ENCODE measurements at regions not wholly inside any gene's neighbourhood (a gene's known extent, or its start where the extent isn't known, plus 50 kb on each side); places are given as distances from the start of the nearest gene placed in this dataset.

DNA sequence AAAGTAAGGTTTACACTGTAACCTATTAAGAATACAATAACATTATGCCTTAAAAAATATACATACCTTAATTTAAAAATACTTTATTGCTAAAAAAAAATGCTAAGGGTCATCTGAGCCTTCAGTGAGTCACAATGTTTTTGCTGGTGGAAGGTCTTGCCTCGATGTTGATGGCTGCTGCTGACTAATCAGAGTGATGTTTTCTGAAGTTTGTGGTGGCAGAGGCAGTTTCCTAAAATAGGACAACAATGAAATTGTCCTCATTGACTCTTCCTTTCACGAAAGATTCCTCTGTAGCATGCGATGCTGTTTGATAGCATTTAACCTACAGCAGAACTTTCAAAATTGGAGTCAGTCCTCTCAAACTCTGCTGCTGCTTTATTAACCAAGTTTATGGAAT lies 97.6 kb downstream of the FAT3 start:
- TF ChIP-seq L3MBTL2 (conservative IDR thresholded peaks at IDR 0.05) = no peak
- TF ChIP-seq ARNT (IDR thresholded peaks at IDR 0.05) = no peak
- no peak for TF ChIP-seq NFRKB (IDR thresholded peaks at IDR 0.05)
- TF ChIP-seq TARDBP (IDR thresholded peaks at IDR 0.05) = no peak
- TF ChIP-seq PKNOX1 (IDR thresholded peaks at IDR 0.05) = no peak
- TF ChIP-seq ZNF384 (IDR thresholded peaks at IDR 0.05) = no peak
- TF ChIP-seq FOXK2 (IDR thresholded peaks at IDR 0.05) = no peak
- TF ChIP-seq SP1 (IDR thresholded peaks at IDR 0.05) = no peak
- TF ChIP-seq ELF4 (IDR thresholded peaks at IDR 0.05) = no peak

Measured in HEK293T (cell line).